GM12878 (cell line): ENCODE measurements at regions not wholly inside any gene's neighbourhood (a gene's known extent, or its start where the extent isn't known, plus 50 kb on each side); places are given as distances from the start of the nearest gene placed in this dataset.

Source experiments
- ATAC-seq: fragments of 200-7000 bp; cut with Tn5 transposase; 3 replicates; pipeline ENCODE4 v1.9.1; 2020; ENCODE audit warnings: mild to moderate bottlenecking, moderate library complexity
- BruUV-seq: library from RNA; stranded (reverse); fragments of 400-500 nt; replicated peaks from 2 replicates; lab custom pipeline; 2021; lab: Mats Ljungman, UMichigan
- CTCF ChIA-PET: fragments of 300-600 bp; sonication (Branson Sonifier 250); formaldehyde crosslinking; extraction: SDS; loops from one replicate; lab custom pipeline; 2021; ENCODE audit warnings: inconsistent platforms; lab: Yijun Ruan, JAX
- POLR2A ChIA-PET: fragments of 350-600 bp; formaldehyde crosslinking; extraction: SDS; loops from one replicate; lab custom pipeline; 2021; ENCODE audit warnings: inconsistent platforms; lab: Charles Lee
- RAD21 ChIA-PET: fragments of 300-600 bp; sonication (Branson Sonifier 250); formaldehyde crosslinking; loops from one replicate; lab custom pipeline; 2023; ENCODE audit warnings: antibody characterized with exemption; ENCODE audit not compliant: unreplicated experiment; lab: Charles Lee
- SMC1A ChIA-PET: fragments of 300-600 bp; sonication (Branson Sonifier 250); formaldehyde crosslinking; loops from one replicate; lab custom pipeline; 2023; ENCODE audit not compliant: unreplicated experiment, uncharacterized antibody; lab: Charles Lee
- DNase-seq: peaks from one replicate; pipeline ENCODE4 v3.0.0-alpha.2; 2011; ENCODE audit warnings: low read depth, low spot score
- FAIRE-seq: peaks from 3 replicates; lab custom pipeline; 2011; peaks lifted over from hg19 to GRCh38; lab: Jason Lieb, UNC
- H2AFZ ChIP-seq: 2 replicates; pipeline ENCODE4 v1.6.0; 2011; ENCODE audit warnings: low read depth, low read length, control low read depth; ENCODE audit not compliant: control insufficient read depth
- H3K27ac ChIP-seq: 2 replicates; pipeline ENCODE4 v1.5.1; 2011; ENCODE audit warnings: control low read depth; ENCODE audit not compliant: control insufficient read depth, insufficient read depth
- H3K27me3 ChIP-seq, 2 experiments: replicated peaks in 1 of 2; 2 replicates each; pipeline versions ENCODE4 v1.6.0 to v1.6.1; 2011; ENCODE audit warnings: low read length in 1 of 2; ENCODE audit not compliant: control insufficient read depth in 2 of 2, insufficient read depth in 2 of 2
- H3K36me3 ChIP-seq, 2 experiments: 2 replicates each; pipeline ENCODE4 v1.5.1; 2011; ENCODE audit warnings: low read length in 1 of 2; ENCODE audit not compliant: control insufficient read depth in 2 of 2, insufficient read depth in 2 of 2
- H3K4me1 ChIP-seq: 2 replicates; pipeline ENCODE4 v1.6.1; 2011; ENCODE audit warnings: mild to moderate bottlenecking, low read length, moderate library complexity, mixed read lengths; ENCODE audit not compliant: control insufficient read depth, insufficient read depth
- H3K4me2 ChIP-seq: 2 replicates; pipeline ENCODE4 v1.6.0; 2011; ENCODE audit warnings: control low read depth; ENCODE audit not compliant: control insufficient read depth, insufficient read depth
- H3K4me3 ChIP-seq: fragments of 200-600 bp; sonication (generic); 2 replicates; pipeline ENCODE4 v1.5.1; 2016
- H3K79me2 ChIP-seq: 2 replicates; pipeline ENCODE4 v1.6.0; 2011; ENCODE audit warnings: low read length; ENCODE audit not compliant: control insufficient read depth, insufficient read depth
- H3K9ac ChIP-seq: 2 replicates; pipeline ENCODE4 v1.8.0; 2011; ENCODE audit warnings: low read length, control low read depth, mixed read lengths; ENCODE audit not compliant: control insufficient read depth, insufficient read depth
- H3K9me3 ChIP-seq: replicated peaks from 3 replicates; pipeline ENCODE4 v1.5.1; 2011; ENCODE audit warnings: mild to moderate bottlenecking, low read length; ENCODE audit not compliant: control insufficient read depth, insufficient read depth
- H4K20me1 ChIP-seq: 2 replicates; pipeline ENCODE4 v1.6.0; 2011; ENCODE audit not compliant: control insufficient read depth, insufficient read depth
- BCL11A ChIP-seq: IDR thresholded peaks from 2 replicates; pipeline ENCODE4 v1.6.1; 2011; ENCODE audit warnings: low read depth, low read length
- ETV6 ChIP-seq, 2 experiments: fragments of 450-650 bp in 1 of 2; IDR thresholded peaks in 1 of 2; conservative IDR thresholded peaks in 1 of 2; 2 replicates each; pipeline ENCODE4 v1.6.1; 2014; ENCODE audit warnings: antibody characterized with exemption in 1 of 2, borderline replicate concordance in 1 of 2, low read depth in 1 of 2, mild to moderate bottlenecking in 1 of 2, moderate library complexity in 1 of 2
- JUNB ChIP-seq: IDR thresholded peaks from 2 replicates; pipeline ENCODE4 v1.6.1; 2016; ENCODE audit warnings: antibody characterized with exemption, mild to moderate bottlenecking
- KAT2A ChIP-seq: conservative IDR thresholded peaks from 2 replicates; pipeline ENCODE4 v1.6.1; 2011; ENCODE audit warnings: low read depth, low read length; ENCODE audit not compliant: control insufficient read depth
- KLF5 ChIP-seq: fragments of 450-650 bp; IDR thresholded peaks from 2 replicates; pipeline ENCODE4 v1.6.1; 2014; ENCODE audit warnings: mild to moderate bottlenecking; ENCODE audit not compliant: partially characterized antibody
- PML ChIP-seq: IDR thresholded peaks from 2 replicates; pipeline ENCODE4 v1.6.1; 2012; ENCODE audit warnings: low read length, inconsistent platforms
- RAD51 ChIP-seq: fragments of 450-650 bp; IDR thresholded peaks from 2 replicates; pipeline ENCODE4 v1.6.1; 2016; ENCODE audit warnings: moderate library complexity, mild to moderate bottlenecking, inconsistent platforms
- RB1 ChIP-seq: fragments of 450-650 bp; formaldehyde crosslinking; IDR thresholded peaks from 2 replicates; pipeline ENCODE4 v1.6.1; 2017; ENCODE audit warnings: mild to moderate bottlenecking, borderline replicate concordance
- RUNX3 ChIP-seq: IDR thresholded peaks from 2 replicates; pipeline ENCODE4 v1.6.1; 2012; ENCODE audit warnings: low read length, inconsistent platforms
- SPI1 ChIP-seq: IDR thresholded peaks from 2 replicates; pipeline ENCODE4 v1.6.1; 2011; ENCODE audit warnings: low read depth, mild to moderate bottlenecking, low read length, moderate library complexity, borderline replicate concordance; ENCODE audit not compliant: insufficient read depth
- ZNF384 ChIP-seq: IDR thresholded peaks from 2 replicates; pipeline ENCODE4 v1.6.1; 2012; ENCODE audit warnings: low read depth, mild to moderate bottlenecking, low read length, improper control_type of control experiment, borderline replicate concordance
- WGBS: methylation state at CpG from one replicate; pipeline ENCODE4 v1.1.6; 2016; ENCODE audit warnings: low lambda C conversion rate; ENCODE audit not compliant: insufficient replicate concordance, insufficient coverage; ENCODE audit errors: missing lambda C conversion rate; 5-methylcytosine and 5-hydroxymethylcytosine counted together
- in situ Hi-C: fragments of 300-500 bp; cut with MboI; formaldehyde crosslinking; loops from 9 replicates; pipeline ENCODE4 v1.14.3; 2018; ENCODE audit warnings: mixed read lengths
- intact Hi-C: fragments of 100-400 bp; cut with micrococcal nuclease; formaldehyde crosslinking; loops from one replicate; pipeline ENCODE4 v1.14.2; 2022; ENCODE audit not compliant: unreplicated experiment
- TF ChIP-seq, protein P1 (sequence below): fragments of 450-650 bp; IDR thresholded peaks from 2 replicates; pipeline ENCODE4 v1.6.1; 2017; ENCODE audit warnings: low read depth, mild to moderate bottlenecking, moderate library complexity
- TF ChIP-seq, protein P2 (sequence below): fragments of 450-650 bp; conservative IDR thresholded peaks from 2 replicates; pipeline ENCODE4 v1.6.1; 2017; ENCODE audit warnings: mild to moderate bottlenecking, moderate library complexity

DNA sequence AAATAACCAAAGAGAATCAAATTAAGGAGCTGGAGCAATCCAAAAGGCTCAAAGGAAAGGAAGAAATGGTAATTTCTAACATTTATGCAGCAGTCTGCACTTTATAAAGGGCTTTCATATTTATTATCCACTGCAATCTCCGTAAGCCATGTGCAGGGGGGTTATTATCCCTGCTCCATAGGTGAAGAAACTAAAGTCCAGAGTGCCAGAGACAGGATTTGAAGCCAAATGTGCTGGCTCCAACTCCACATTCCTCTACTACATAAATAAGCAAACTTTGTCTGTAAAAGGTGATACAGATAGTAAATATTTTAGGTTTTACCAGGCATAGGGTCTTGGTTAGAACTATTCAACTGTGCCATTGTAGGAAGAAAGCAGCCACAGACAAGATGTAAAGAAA, 221.4 kb downstream of the MINAR1 start:
- FAIRE-seq (no peak), ATAC-seq (no peak), DNase-seq (no peak)
- in situ Hi-C loops = no loop called here
- H3K9ac ChIP-seq = no peak overlapping the region
- TF ChIP-seq RB1 (no peak), SPI1 (no peak), RAD51 (no peak), PML (no peak)
- RAD21 ChIA-PET = no interaction called here
- H3K4me2 ChIP-seq = no peak overlapping the region
- no peaks in the 10 kb centered on the region for H3K79me2 ChIP-seq
- H2AFZ ChIP-seq = no peak overlapping the region
- POLR2A ChIA-PET = no interaction called here
- no TSS peak for BruUV-seq
- H3K27me3 ChIP-seq = no peaks in the 10 kb centered on the region; a peak in 1 of 4 replicates
- H3K27ac ChIP-seq = no peak overlapping the region
- CTCF ChIA-PET = no interaction called here
- no peaks in the 10 kb centered on the region for H3K4me1 ChIP-seq
- SMC1A ChIA-PET = interaction anchor here (0.6 kb wide), 1 partner anchor 142 kb away, joined by 3 read pairs; no protein-coding TSS in a partner anchor
- no peaks in the 10 kb centered on the region for H3K36me3 ChIP-seq
- no peaks in the 10 kb centered on the region for H4K20me1 ChIP-seq
- H3K9me3 ChIP-seq = no peaks in the 10 kb centered on the region
- intact Hi-C loops = no loop called here
- WGBS = 0% methylated on average over 1 of the region's 1 CpG
- no peak overlapping the region for H3K4me3 ChIP-seq

DNA sequence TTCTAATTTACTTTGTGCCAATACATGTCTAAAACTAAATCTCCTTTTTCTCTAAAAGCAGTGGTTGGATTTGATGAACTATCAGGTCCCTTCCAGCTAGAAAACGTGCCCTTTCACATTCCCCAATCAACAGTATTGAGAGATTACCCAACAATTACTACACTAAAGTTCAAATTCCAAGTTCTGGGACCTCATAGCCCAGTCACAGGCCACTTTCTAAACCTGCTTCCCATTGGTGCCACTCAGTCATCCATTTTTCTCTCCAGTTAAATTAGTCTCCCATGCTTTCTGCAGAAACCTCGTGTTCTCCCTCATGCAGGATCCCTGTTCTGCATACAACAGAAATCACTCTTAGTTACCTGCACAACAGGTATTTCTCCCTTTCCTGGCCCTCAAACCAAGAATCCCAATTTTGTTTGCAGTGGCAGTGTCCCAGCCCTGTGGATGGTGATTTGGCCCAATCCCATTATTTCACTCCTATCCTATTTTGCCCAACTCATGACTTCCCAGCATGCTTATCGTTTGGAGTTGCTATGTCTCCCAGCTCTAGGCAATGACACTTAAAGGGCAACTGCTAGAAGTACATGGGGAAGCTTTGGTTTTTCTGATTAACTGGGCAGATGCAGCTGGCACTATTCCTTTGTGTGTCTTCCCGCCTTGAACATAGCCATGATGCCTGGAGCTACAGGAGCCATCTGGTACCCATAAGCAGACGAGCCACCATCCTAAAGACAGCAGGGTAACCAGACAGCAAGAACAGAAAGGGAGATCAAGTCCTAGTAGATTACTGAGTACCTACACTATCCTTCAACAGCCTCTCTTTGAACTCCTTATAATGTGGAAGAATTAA, 224.2 kb downstream of the MINAR1 start:
- Histone ChIP-seq H3K27ac (no peak overlapping the region), H3K27me3 (no peaks in the 10 kb centered on the region; a peak in 1 of 4 replicates), H2AFZ (no peak overlapping the region), H4K20me1 (no peaks in the 10 kb centered on the region), H3K9me3 (no peaks in the 10 kb centered on the region), H3K4me3 (no peak overlapping the region), H3K79me2 (no peaks in the 10 kb centered on the region), H3K9ac (no peak overlapping the region), H3K4me1 (no peaks in the 10 kb centered on the region), H3K36me3 (no peaks in the 10 kb centered on the region), H3K4me2 (no peak overlapping the region)
- ChIA-PET POLR2A (no interaction called here), RAD21 (no interaction called here), CTCF (interaction anchor here (1.3 kb wide), 1 partner anchor 197 kb away, joined by 3 read pairs; no protein-coding TSS in a partner anchor), SMC1A (interaction anchor here (0.6 kb wide), 2 partner anchors 157 to 873 kb away, joined by 3 to 4 read pairs; no protein-coding TSS in a partner anchor)
- intact Hi-C loops (no loop called here), in situ Hi-C loops (no loop called here)
- 9% methylated on average over 5 of the region's 5 CpGs for WGBS
- BruUV-seq = no TSS peak
- TF ChIP-seq ETV6 (conservative IDR thresholded peaks at IDR 0.05 in 1 of 2, IDR thresholded peaks at IDR 0.05 in 1 of 2; ENCODE audit: borderline replicate concordance in 1 of 2, low read depth in 1 of 2) (no peak), RUNX3 (no peak), JUNB (no peak), ZNF384 (no peak), BCL11A (no peak), KLF5 (no peak), KAT2A (no peak)
- TF ChIP-seq, protein P1, sequence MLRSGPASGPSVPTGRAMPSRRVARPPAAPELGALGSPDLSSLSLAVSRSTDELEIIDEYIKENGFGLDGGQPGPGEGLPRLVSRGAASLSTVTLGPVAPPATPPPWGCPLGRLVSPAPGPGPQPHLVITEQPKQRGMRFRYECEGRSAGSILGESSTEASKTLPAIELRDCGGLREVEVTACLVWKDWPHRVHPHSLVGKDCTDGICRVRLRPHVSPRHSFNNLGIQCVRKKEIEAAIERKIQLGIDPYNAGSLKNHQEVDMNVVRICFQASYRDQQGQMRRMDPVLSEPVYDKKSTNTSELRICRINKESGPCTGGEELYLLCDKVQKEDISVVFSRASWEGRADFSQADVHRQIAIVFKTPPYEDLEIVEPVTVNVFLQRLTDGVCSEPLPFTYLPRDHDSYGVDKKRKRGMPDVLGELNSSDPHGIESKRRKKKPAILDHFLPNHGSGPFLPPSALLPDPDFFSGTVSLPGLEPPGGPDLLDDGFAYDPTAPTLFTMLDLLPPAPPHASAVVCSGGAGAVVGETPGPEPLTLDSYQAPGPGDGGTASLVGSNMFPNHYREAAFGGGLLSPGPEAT = no peak
- TF ChIP-seq, protein P2, sequence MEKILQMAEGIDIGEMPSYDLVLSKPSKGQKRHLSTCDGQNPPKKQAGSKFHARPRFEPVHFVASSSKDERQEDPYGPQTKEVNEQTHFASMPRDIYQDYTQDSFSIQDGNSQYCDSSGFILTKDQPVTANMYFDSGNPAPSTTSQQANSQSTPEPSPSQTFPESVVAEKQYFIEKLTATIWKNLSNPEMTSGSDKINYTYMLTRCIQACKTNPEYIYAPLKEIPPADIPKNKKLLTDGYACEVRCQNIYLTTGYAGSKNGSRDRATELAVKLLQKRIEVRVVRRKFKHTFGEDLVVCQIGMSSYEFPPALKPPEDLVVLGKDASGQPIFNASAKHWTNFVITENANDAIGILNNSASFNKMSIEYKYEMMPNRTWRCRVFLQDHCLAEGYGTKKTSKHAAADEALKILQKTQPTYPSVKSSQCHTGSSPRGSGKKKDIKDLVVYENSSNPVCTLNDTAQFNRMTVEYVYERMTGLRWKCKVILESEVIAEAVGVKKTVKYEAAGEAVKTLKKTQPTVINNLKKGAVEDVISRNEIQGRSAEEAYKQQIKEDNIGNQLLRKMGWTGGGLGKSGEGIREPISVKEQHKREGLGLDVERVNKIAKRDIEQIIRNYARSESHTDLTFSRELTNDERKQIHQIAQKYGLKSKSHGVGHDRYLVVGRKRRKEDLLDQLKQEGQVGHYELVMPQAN = no peak
- no peak for FAIRE-seq
- no peak for ATAC-seq
- no peak for DNase-seq
